Esophagus muscularis mucosa (tissue), 3 donors: ENCODE measurements at regions not wholly inside any gene's neighbourhood (a gene's known extent, or its start where the extent isn't known, plus 50 kb on each side); places are given as distances from the start of the nearest gene placed in this dataset.

ENCODE experiments used
- POLR2A ChIP-seq: fragments of 450-650 bp; IDR thresholded peaks from one replicate; pipeline ENCODE4 v1.6.1; 2017; ENCODE audit warnings: antibody characterized with exemption, moderate library complexity, mild to moderate bottlenecking, low read depth
- TF ChIP-seq, protein P1 (sequence below), 3 experiments: fragments of 200-600 bp in 2 of 3; fragments of 450-650 bp in 1 of 3; sonication (generic) in 2 of 3; IDR thresholded peaks; one replicate each; pipeline ENCODE4 v1.5.1; 2017 to 2019; ENCODE audit warnings: antibody characterized with exemption in 3 of 3, mild to moderate bottlenecking in 2 of 3, moderate library complexity in 1 of 3

DNA sequence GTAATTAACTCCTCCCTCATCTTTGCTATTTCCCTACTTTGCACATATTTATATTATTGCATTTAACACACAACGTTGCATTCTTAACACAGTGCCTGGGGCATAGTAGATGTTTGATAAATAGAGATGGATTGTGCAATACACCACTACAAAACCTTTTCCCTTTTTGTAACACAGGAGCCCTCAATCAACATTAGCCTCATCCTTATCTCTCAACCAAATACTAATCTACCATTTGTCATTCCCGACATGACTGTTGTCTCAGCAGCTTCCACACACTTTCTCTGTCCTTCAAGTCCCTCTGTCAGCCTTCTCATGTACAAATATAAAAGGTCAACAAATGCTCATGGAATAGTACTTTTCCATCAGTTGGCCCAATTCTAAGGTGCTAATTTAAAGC is 78.9 kb upstream of the KCNK2 start:
- no peak for TF ChIP-seq POLR2A
- TF ChIP-seq, protein P1, sequence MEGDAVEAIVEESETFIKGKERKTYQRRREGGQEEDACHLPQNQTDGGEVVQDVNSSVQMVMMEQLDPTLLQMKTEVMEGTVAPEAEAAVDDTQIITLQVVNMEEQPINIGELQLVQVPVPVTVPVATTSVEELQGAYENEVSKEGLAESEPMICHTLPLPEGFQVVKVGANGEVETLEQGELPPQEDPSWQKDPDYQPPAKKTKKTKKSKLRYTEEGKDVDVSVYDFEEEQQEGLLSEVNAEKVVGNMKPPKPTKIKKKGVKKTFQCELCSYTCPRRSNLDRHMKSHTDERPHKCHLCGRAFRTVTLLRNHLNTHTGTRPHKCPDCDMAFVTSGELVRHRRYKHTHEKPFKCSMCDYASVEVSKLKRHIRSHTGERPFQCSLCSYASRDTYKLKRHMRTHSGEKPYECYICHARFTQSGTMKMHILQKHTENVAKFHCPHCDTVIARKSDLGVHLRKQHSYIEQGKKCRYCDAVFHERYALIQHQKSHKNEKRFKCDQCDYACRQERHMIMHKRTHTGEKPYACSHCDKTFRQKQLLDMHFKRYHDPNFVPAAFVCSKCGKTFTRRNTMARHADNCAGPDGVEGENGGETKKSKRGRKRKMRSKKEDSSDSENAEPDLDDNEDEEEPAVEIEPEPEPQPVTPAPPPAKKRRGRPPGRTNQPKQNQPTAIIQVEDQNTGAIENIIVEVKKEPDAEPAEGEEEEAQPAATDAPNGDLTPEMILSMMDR (IDR thresholded peaks at IDR 0.05): no peak
